Naive B cell (primary cell): ENCODE measurements at regions not wholly inside any gene's neighbourhood (a gene's known extent, or its start where the extent isn't known, plus 50 kb on each side); places are given as distances from the start of the nearest gene placed in this dataset.
"Not testable (repeated sequence)": the region's sequence is repeated elsewhere in the genome, so short reads cannot be mapped to it uniquely, and the experiment has no call there.

Source experiments
- ATAC-seq, 2 donors: fragments of 150-1000 bp; cut with Tn5 transposase; 2 replicates each; pipeline ENCODE4 v1.10.0; 2021; ENCODE audit warnings: low read depth in 2 of 2, mild to moderate bottlenecking in 2 of 2, moderate library complexity in 2 of 2
- DNase-seq: peaks from one replicate; pipeline ENCODE4 v3.0.0; 2022
- H3K27ac Mint-ChIP-seq, 6 donors: one replicate each; pipeline ENCODE4 v1.8.0; 2020 to 2022; ENCODE audit warnings: mild to moderate bottlenecking in 6 of 6, mixed read lengths in 6 of 6, moderate library complexity in 5 of 6, inconsistent platforms in 2 of 6
- H3K27me3 Mint-ChIP-seq, 3 donors: one replicate each; pipeline ENCODE4 v1.8.0; 2021 to 2022; ENCODE audit warnings: mixed read lengths in 3 of 3, mild to moderate bottlenecking in 1 of 3
- H3K36me3 Mint-ChIP-seq, 2 donors: one replicate each; pipeline ENCODE4 v1.8.0; 2020 to 2022; ENCODE audit warnings: mixed read lengths in 2 of 2, inconsistent platforms in 1 of 2, mild to moderate bottlenecking in 1 of 2
- H3K4me1 Mint-ChIP-seq, 3 donors: one replicate each; pipeline ENCODE4 v1.8.0; 2020 to 2022; ENCODE audit warnings: mixed read lengths in 3 of 3, inconsistent platforms in 1 of 3, mild to moderate bottlenecking in 1 of 3, moderate library complexity in 1 of 3
- H3K4me3 Mint-ChIP-seq, 8 donors: one replicate each; pipeline ENCODE4 v1.8.0; 2020 to 2022; ENCODE audit warnings: mild to moderate bottlenecking in 8 of 8, mixed read lengths in 8 of 8, moderate library complexity in 8 of 8, inconsistent platforms in 2 of 8
- H3K9me3 Mint-ChIP-seq, 7 donors: one replicate each; pipeline ENCODE4 v1.8.0; 2020 to 2022; ENCODE audit warnings: mixed read lengths in 7 of 7, mild to moderate bottlenecking in 5 of 7, inconsistent platforms in 2 of 7, moderate library complexity in 1 of 7

DNA sequence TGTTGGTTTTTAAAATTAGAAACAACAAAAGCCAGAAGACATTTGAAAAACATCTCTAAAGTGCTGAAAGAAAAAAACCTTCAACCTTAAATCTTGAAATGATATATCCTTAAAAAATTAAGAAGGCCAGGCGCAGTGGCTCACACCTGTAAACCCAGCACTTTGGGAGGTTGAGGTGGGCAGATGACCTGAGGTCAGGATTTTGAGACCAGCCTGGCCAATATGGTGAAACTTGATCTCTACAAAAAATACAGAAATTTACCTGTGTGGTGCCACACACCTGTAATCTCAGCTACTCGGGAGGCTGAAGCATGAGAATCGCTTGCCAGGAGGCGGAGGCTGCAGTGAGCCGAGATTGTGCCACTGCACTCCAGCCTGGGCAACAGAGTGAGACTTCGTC, 87.7 kb upstream of the SIX2 start:
- Mint-ChIP-seq H3K27ac (no peak overlapping the region), H3K9me3 (peaks cover 0 to 6% (median 0%) of the 10 kb centered on the region in 7 donors), H3K36me3 (no peaks in the 10 kb centered on the region), H3K4me1 (no peaks in the 10 kb centered on the region), H3K4me3 (no peak overlapping the region), H3K27me3 (peaks cover 26 to 49% (median 32%) of the 10 kb centered on the region in 3 donors)
- ATAC-seq, result no peak
- no peak for DNase-seq

DNA sequence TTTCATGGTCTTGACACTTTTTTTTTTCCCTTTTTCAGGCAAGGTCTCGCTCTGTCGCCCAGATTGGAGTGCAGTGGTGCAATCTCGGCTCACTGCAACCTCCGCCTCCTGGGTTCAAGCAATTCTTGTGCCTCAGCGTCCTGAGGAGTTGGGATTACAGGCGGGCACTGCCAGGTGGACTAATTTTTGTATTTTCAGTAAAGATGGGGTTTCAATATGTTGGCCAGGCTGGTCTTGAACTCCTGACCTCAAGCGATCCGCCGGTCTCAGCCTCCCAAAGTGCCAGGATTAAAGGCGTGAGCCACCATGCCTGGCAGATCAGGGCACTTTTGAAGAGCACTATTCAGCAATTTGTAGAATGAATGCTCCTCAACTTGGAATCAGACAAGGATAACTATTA, 86.8 kb upstream of the SIX2 start:
- not testable (repeated sequence) for H3K36me3 Mint-ChIP-seq, H3K9me3 Mint-ChIP-seq, H3K4me1 Mint-ChIP-seq, ATAC-seq, H3K27ac Mint-ChIP-seq, DNase-seq, H3K4me3 Mint-ChIP-seq
- peaks cover 30 to 49% (median 32%) of the 10 kb centered on the region in 3 donors for H3K27me3 Mint-ChIP-seq

GRCh38 chr2:45093663-45094062, 84.4 kb upstream of the SIX2 start:
- no peaks in the 10 kb centered on the region for H3K36me3 Mint-ChIP-seq
- peaks cover 0 to 7% (median 2%) of the 10 kb centered on the region in 7 donors for H3K9me3 Mint-ChIP-seq
- H3K4me1 Mint-ChIP-seq, result no peaks in the 10 kb centered on the region
- no peak for ATAC-seq
- no peak overlapping the region for H3K27ac Mint-ChIP-seq
- H3K4me3 Mint-ChIP-seq, result no peak overlapping the region
- H3K27me3 Mint-ChIP-seq, result peaks cover 33 to 48% (median 40%) of the 10 kb centered on the region in 3 donors
- no peak for DNase-seq

DNA sequence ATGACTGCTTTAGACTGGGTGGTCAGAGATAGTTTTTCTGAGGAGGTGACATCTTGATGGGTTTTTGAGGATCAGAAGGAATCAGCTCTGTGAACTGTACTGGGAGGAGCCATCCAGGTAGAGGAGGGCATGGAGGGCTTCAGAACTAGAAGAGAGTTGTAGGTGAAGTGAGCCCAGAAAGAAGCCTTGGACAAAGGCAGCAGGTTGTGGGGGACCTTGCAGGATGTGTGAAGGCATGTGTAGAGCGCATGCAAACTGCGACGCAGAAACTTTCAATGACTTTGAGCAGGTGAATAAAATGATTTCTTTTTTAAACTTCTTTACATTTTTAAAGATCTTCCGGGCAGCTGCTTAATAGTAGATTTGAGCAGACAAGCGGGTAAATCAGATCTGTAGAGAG, 83.9 kb upstream of the SIX2 start:
- no peak overlapping the region for H3K4me3 Mint-ChIP-seq
- no peaks in the 10 kb centered on the region for H3K36me3 Mint-ChIP-seq
- ATAC-seq (no peak), DNase-seq (no peak)
- no peak overlapping the region for H3K27ac Mint-ChIP-seq
- H3K9me3 Mint-ChIP-seq, result peaks cover 0 to 7% (median 2%) of the 10 kb centered on the region in 7 donors
- H3K27me3 Mint-ChIP-seq, result peaks cover 33 to 48% (median 40%) of the 10 kb centered on the region in 3 donors
- H3K4me1 Mint-ChIP-seq, result no peaks in the 10 kb centered on the region

GRCh38 chr2:45089554-45090261, 80.5 kb upstream of the SIX2 start:
- no peak for DNase-seq
- Mint-ChIP-seq H3K27me3 (peaks cover 22 to 25% (median 23%) of the 10 kb centered on the region in 3 donors), H3K36me3 (no peaks in the 10 kb centered on the region), H3K4me3 (no peak overlapping the region), H3K9me3 (peaks cover 0 to 8% (median 6%) of the 10 kb centered on the region in 7 donors), H3K4me1 (no peaks in the 10 kb centered on the region), H3K27ac (no peak overlapping the region)
- ATAC-seq, result no peak

GRCh38 chr2:45085487-45085886, 76.2 kb upstream of the SIX2 start:
- Mint-ChIP-seq H3K9me3 (peaks cover 0 to 6% (median 3%) of the 10 kb centered on the region in 7 donors), H3K27ac (no peak overlapping the region), H3K36me3 (no peaks in the 10 kb centered on the region), H3K4me1 (no peaks in the 10 kb centered on the region), H3K4me3 (no peak overlapping the region), H3K27me3 (peaks cover 3 to 29% (median 6%) of the 10 kb centered on the region in 3 donors)
- DNase-seq, result no peak
- ATAC-seq, result no peak

DNA sequence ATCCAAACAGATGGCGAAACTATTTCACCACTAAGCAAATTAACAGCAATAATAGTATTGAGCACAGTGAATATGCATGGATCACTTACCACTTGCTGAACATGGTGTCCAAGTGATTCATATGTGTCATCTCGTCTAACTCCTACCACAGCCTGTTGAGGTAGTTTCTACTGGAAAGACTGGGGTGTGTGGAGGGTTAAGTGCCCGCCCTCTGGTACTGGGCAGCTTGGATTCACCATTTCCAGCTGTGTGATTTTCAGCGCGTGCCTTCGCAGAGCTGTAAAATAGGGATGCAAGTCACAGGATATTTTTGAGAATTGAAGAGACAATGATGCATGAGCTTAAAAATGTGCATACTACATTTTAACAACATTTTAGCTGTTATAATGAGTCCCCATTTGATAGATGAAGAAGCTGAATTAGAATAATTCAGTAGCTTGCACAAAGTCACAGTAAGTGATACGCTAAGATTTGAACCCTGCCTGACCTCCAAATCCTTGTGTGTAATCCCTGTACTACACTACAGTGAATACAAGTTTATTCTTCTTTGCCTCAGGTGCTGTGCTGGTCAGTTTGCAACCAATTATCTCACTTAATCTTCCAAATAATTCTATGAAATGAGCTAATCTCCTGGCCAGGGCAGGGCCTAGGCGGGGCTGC, 75.2 kb upstream of the SIX2 start:
- Mint-ChIP-seq H3K27me3 (peaks cover 0 to 28% (median 4%) of the 10 kb centered on the region in 3 donors), H3K9me3 (peaks cover 0 to 6% (median 3%) of the 10 kb centered on the region in 7 donors), H3K4me3 (no peak overlapping the region)

GRCh38 chr2:45083175-45083574, 73.9 kb upstream of the SIX2 start:
- no peaks in the 10 kb centered on the region for H3K4me1 Mint-ChIP-seq
- ATAC-seq, result no peak
- H3K36me3 Mint-ChIP-seq, result no peaks in the 10 kb centered on the region
- DNase-seq, result no peak
- H3K27me3 Mint-ChIP-seq, result peaks cover 0 to 28% (median 0%) of the 10 kb centered on the region in 3 donors
- H3K9me3 Mint-ChIP-seq, result peaks cover 0 to 6% (median 3%) of the 10 kb centered on the region in 7 donors
- H3K4me3 Mint-ChIP-seq, result no peak overlapping the region
- H3K27ac Mint-ChIP-seq, result no peak overlapping the region

More for the DNA sequence above, 75.2 kb upstream of the SIX2 start:
- Mint-ChIP-seq H3K36me3 (no peaks in the 10 kb centered on the region), H3K27ac (no peak overlapping the region), H3K4me1 (no peaks in the 10 kb centered on the region)
- DNase-seq, result no peak
- no peak for ATAC-seq

GRCh38 chr2:45074713-45075112, 65.5 kb upstream of the SIX2 start:
- DNase-seq, result no peak

DNA sequence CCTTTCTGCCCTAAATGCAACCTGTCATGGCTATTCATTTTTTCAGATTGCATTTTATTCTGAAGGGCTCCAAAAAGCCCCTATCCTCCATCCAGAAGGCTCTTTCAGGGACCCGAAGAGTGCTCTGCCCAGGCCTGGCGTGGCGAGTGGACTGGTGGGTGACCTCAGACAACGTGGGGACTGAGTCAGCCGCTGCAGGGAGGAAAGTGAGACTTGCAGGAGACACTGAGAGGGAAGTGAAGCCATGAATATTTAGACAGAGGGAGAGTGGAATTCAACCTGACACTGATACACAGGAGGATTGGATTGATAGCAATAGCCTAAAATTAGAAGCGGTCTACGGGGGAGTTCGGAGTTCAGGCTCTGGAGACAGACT, 63.6 kb upstream of the SIX2 start:
- Mint-ChIP-seq H3K27me3 (peaks cover 5 to 53% (median 27%) of the 10 kb centered on the region in 3 donors), H3K4me3 (no peak overlapping the region), H3K36me3 (no peaks in the 10 kb centered on the region), H3K4me1 (no peaks in the 10 kb centered on the region), H3K9me3 (peaks cover 0 to 11% (median 0%) of the 10 kb centered on the region in 7 donors), H3K27ac (no peak overlapping the region)
- ATAC-seq (no peak), DNase-seq (no peak)

More at GRCh38 chr2:45074713-45075112, 65.5 kb upstream of the SIX2 start:
- Mint-ChIP-seq H3K27me3 (peaks cover 5 to 45% (median 16%) of the 10 kb centered on the region in 3 donors), H3K36me3 (no peaks in the 10 kb centered on the region), H3K27ac (peak overlapping the region in 2 of 6 donors; percentile 28 to 68), H3K4me1 (no peaks in the 10 kb centered on the region), H3K4me3 (no peak overlapping the region), H3K9me3 (peaks cover 0 to 11% (median 0%) of the 10 kb centered on the region in 7 donors)
- ATAC-seq, result no peak

- DNase-seq (no peak), ATAC-seq (no peak)
- peaks cover 7 to 59% (median 32%) of the 10 kb centered on the region in 3 donors for H3K27me3 Mint-ChIP-seq
- no peaks in the 10 kb centered on the region for H3K4me1 Mint-ChIP-seq
- H3K27ac Mint-ChIP-seq, result no peak overlapping the region
- no peaks in the 10 kb centered on the region for H3K36me3 Mint-ChIP-seq
- peaks cover 0 to 11% (median 0%) of the 10 kb centered on the region in 7 donors for H3K9me3 Mint-ChIP-seq
- no peak overlapping the region for H3K4me3 Mint-ChIP-seq
These were observed 63.0 kb upstream of the SIX2 start for GRCh38 chr2:45072064-45072861.

- ATAC-seq, result no peak
- H3K9me3 Mint-ChIP-seq, result peaks cover 0 to 8% (median 0%) of the 10 kb centered on the region in 7 donors
- H3K27me3 Mint-ChIP-seq, result peaks cover 21 to 68% (median 52%) of the 10 kb centered on the region in 3 donors
- no peak for DNase-seq
- no peak overlapping the region for H3K4me3 Mint-ChIP-seq
- H3K27ac Mint-ChIP-seq, result no peak overlapping the region
- H3K4me1 Mint-ChIP-seq, result no peaks in the 10 kb centered on the region
- H3K36me3 Mint-ChIP-seq, result no peaks in the 10 kb centered on the region
These were observed 60.9 kb upstream of the SIX2 start for GRCh38 chr2:45070113-45070652.

- DNase-seq (no peak), ATAC-seq (no peak)
- H3K27ac Mint-ChIP-seq, result no peak overlapping the region
- no peaks in the 10 kb centered on the region for H3K4me1 Mint-ChIP-seq
- H3K36me3 Mint-ChIP-seq, result no peaks in the 10 kb centered on the region
- H3K9me3 Mint-ChIP-seq, result peaks cover 0 to 7% (median 0%) of the 10 kb centered on the region in 7 donors
- H3K4me3 Mint-ChIP-seq, result no peak overlapping the region
- peaks cover 21 to 63% (median 53%) of the 10 kb centered on the region in 3 donors for H3K27me3 Mint-ChIP-seq
These were observed 60.4 kb upstream of the SIX2 start for GRCh38 chr2:45069684-45070083.
